Stomach (tissue), 4 donors: ENCODE measurements at regions not wholly inside any gene's neighbourhood (a gene's known extent, or its start where the extent isn't known, plus 50 kb on each side); places are given as distances from the start of the nearest gene placed in this dataset.

Source experiments
- POLR2A ChIP-seq, 4 donors: fragments of 450-650 bp; IDR thresholded peaks; one replicate each; pipeline ENCODE4 v1.6.1; 2016; ENCODE audit warnings: antibody characterized with exemption in 4 of 4, control low read depth in 2 of 4, mild to moderate bottlenecking in 1 of 4, moderate library complexity in 1 of 4
- TF ChIP-seq, protein P1 (sequence below), 7 experiments: fragments of 450-650 bp in 4 of 7; fragments of 200-600 bp in 3 of 7; sonication (generic) in 3 of 7; IDR thresholded peaks; one replicate each; pipeline ENCODE4 v1.5.1; 2016 to 2019; ENCODE audit warnings: antibody characterized with exemption in 7 of 7, control low read depth in 2 of 7, mild to moderate bottlenecking in 1 of 7

DNA sequence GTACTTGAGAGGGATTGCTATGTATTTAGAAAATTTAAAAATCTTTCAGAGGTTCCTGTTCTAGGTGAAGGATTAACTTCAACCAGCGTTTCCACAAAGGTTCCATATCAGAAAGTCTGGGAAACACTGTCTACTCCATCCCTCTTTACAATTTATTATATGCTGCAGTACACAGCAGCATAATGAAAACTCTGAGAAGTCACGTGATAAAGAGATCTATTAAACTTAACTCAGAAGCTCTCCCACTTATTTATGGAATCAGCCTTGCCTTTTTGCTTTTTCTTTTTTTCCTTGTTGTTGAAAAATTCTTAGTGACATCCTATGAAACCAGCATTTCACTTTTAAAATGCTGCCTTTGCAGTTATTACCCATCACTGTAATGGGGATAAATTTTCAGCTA lies 186.2 kb downstream of the ACER2 start:
- TF ChIP-seq, protein P1, sequence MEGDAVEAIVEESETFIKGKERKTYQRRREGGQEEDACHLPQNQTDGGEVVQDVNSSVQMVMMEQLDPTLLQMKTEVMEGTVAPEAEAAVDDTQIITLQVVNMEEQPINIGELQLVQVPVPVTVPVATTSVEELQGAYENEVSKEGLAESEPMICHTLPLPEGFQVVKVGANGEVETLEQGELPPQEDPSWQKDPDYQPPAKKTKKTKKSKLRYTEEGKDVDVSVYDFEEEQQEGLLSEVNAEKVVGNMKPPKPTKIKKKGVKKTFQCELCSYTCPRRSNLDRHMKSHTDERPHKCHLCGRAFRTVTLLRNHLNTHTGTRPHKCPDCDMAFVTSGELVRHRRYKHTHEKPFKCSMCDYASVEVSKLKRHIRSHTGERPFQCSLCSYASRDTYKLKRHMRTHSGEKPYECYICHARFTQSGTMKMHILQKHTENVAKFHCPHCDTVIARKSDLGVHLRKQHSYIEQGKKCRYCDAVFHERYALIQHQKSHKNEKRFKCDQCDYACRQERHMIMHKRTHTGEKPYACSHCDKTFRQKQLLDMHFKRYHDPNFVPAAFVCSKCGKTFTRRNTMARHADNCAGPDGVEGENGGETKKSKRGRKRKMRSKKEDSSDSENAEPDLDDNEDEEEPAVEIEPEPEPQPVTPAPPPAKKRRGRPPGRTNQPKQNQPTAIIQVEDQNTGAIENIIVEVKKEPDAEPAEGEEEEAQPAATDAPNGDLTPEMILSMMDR (IDR thresholded peaks at IDR 0.05) = no peak
- no peak for TF ChIP-seq POLR2A (IDR thresholded peaks at IDR 0.05)
